PFSK-1 (cell line): ENCODE measurements at regions not wholly inside any gene's neighbourhood (a gene's known extent, or its start where the extent isn't known, plus 50 kb on each side); places are given as distances from the start of the nearest gene placed in this dataset.

Experiments used
- FOXP2 ChIP-seq: optimal IDR thresholded peaks from 2 replicates; pipeline ENCODE3; 2011; ENCODE audit warnings: borderline replicate concordance, control low read depth, inconsistent platforms; ENCODE audit not compliant: insufficient read depth; ENCODE audit errors: extremely low read length, extremely low read depth
- POLR2AphosphoS5 ChIP-seq: IDR thresholded peaks from 2 replicates; pipeline ENCODE4 v1.6.1; 2012; ENCODE audit warnings: low read depth, mild to moderate bottlenecking, control low read depth, low read length, moderate library complexity
- REST ChIP-seq, 2 experiments: IDR thresholded peaks; 2 replicates each; pipeline versions ENCODE4 v1.6.1 to v1.8.0; 2011 to 2012; ENCODE audit warnings: low read depth in 2 of 2, low read length in 2 of 2, control low read depth in 1 of 2, inconsistent platforms in 1 of 2, mild to moderate bottlenecking in 1 of 2, moderate library complexity in 1 of 2; ENCODE audit not compliant: insufficient read depth in 1 of 2
- SIN3A ChIP-seq: IDR thresholded peaks from 2 replicates; pipeline ENCODE4 v1.6.1; 2012; ENCODE audit warnings: mild to moderate bottlenecking, low read length, moderate library complexity, borderline replicate concordance; ENCODE audit not compliant: insufficient read depth
- TAF1 ChIP-seq: IDR thresholded peaks from 2 replicates; pipeline ENCODE4 v1.6.1; 2012; ENCODE audit warnings: low read length, control low read depth, borderline replicate concordance; ENCODE audit not compliant: insufficient read depth

DNA sequence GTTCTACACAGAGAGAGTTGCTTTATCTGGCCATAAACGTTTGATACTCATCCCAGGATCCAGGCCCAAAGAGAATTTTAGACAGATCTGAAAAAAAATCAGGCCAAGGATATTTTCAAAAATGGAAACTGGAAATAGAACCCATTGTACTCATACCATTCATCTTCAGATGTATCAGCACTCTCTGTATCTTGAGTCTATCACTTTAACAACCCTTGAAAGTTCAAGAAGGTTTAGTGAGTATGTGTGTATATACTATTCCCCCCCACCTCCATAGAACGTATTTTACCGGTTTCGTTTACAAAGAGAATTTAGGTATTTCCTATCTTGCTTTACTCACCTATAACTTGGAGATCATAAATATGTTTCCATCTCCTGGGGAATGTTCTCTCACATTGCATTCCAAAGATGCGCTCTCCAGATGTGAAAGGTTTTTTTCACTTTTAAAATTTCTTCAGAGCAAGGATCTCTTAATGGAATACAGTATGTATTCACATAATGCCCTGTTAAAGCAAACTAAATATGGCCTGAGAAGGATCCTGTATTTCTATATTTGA, 105.5 kb upstream of the TUT7 start:
- no peak for TF ChIP-seq POLR2AphosphoS5
- TF ChIP-seq TAF1: no peak
- TF ChIP-seq REST (IDR thresholded peaks at IDR 0.05; ENCODE audit: insufficient read depth in 1 of 2, low read depth in 2 of 2, low read length in 2 of 2): no peak
- TF ChIP-seq SIN3A: no peak
- TF ChIP-seq FOXP2: no peak

DNA sequence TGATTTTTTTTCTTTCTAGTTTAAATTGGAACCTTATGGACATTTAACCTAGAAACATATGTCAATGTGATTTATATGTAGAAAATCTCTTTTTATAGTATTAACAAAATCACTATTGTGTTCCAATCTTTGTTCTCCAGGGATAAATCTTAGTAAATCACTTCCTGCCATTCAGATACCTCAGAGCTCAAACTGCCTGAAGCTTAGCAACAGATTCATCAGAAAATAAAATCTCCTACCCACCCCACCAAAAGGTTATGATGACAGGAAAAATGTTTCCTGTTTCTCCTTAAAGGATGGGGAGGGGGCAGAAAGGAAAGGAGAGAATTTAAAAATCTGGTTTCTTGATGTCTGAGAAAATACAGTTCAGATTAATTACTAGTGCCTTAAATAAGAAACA, 105.0 kb upstream of the TUT7 start:
- no peak for TF ChIP-seq SIN3A
- TF ChIP-seq TAF1: no peak
- TF ChIP-seq REST (IDR thresholded peaks at IDR 0.05; ENCODE audit: insufficient read depth in 1 of 2, low read depth in 2 of 2, low read length in 2 of 2): no peak
- TF ChIP-seq POLR2AphosphoS5: no peak
- TF ChIP-seq FOXP2: no peak

DNA sequence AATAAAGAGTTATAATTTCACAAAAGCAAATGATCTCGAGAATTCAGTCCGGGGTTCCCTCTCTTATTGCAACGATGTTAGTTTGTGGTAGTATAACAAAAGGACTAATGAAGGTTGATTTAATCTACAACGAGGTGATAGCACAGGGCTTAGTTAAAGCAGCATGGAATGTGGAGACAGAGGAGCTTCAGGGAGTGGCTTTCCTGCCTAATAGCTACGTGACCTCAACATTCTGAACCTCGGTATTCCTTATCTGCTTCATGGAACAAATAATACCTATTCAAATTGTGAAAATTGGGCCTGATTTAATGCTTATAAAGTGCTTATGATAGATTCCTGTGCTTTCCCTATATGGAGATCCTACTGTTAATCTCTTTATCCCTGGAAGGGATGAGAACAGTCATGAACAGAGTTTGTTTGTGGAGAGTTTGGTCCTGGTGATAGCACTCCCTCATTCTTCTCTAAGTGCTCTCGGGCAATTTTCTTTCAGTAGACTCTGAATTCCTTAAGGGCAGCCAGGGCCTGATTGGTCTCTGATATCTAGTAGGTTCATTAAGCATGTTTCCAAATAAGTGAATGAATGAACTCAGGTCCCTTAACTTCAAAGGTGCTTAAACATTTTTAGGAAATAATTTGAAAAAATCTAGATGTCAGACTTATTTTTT, 104.1 kb upstream of the TUT7 start:
- TF ChIP-seq REST (IDR thresholded peaks at IDR 0.05; ENCODE audit: insufficient read depth in 1 of 2, low read depth in 2 of 2, low read length in 2 of 2) (no peak), POLR2AphosphoS5 (no peak), FOXP2 (no peak), TAF1 (no peak), SIN3A (no peak)

DNA sequence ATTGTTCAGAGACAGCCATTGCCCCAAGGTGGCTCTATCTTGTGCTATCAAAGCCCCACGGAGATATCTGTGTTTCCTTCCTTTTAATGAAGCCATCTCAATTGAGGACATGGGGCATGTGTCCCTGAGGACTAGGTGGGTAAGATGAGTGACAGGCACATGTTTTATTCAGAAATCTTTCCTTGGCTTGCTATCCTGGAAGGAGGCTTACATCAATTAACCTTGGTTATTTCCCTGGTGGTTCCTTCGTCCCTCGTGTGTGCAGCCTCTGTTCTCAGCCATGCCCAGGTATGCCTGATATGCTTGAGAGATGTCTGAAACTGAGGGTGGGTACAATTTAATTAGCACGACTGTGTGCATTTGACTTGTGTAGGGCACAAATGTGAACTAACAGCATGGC, 102.2 kb upstream of the TUT7 start:
- no peak for TF ChIP-seq POLR2AphosphoS5
- TF ChIP-seq TAF1: no peak
- TF ChIP-seq REST (IDR thresholded peaks at IDR 0.05; ENCODE audit: insufficient read depth in 1 of 2, low read depth in 2 of 2, low read length in 2 of 2): no peak
- no peak for TF ChIP-seq FOXP2
- TF ChIP-seq SIN3A: no peak
